Stimulated activated CD8-positive, alpha-beta memory T cell treated with anti-CD3 and anti-CD28 coated beads, Interleukin-12 subunit alpha, Interleukin-12 subunit beta, amount 100 ng/mL, for 4 hours (primary cell): ENCODE measurements at regions not wholly inside any gene's neighbourhood (a gene's known extent, or its start where the extent isn't known, plus 50 kb on each side); places are given as distances from the start of the nearest gene placed in this dataset.

ENCODE experiments used
- DNase-seq: peaks from one replicate; pipeline ENCODE4 v3.0.0-alpha.2; 2020; ENCODE audit warnings: low read depth

- DNase-seq = no peak
These were observed 491.3 kb upstream of the MKI67 start for GRCh38 chr10:128617532-128617931.

- DNase-seq = no peak
These were observed 496.5 kb upstream of the MKI67 start for GRCh38 chr10:128622706-128623105.

GRCh38 chr10:128623776-128624175, 497.6 kb upstream of the MKI67 start:
- DNase-seq = no peak

- DNase-seq = no peak
These were observed 498.7 kb upstream of the MKI67 start for GRCh38 chr10:128624656-128625530.

GRCh38 chr10:128625926-128626325, 499.7 kb upstream of the MKI67 start:
- no peak for DNase-seq

- DNase-seq = no peak
These were observed 500.3 kb upstream of the MKI67 start for GRCh38 chr10:128626397-128627000.

GRCh38 chr10:128627811-128628210, 501.6 kb upstream of the MKI67 start:
- no peak for DNase-seq

GRCh38 chr10:128628252-128628651, 502.0 kb upstream of the MKI67 start:
- no peak for DNase-seq

- no peak for DNase-seq
These were observed 503.2 kb upstream of the MKI67 start for GRCh38 chr10:128629111-128630096.

- no peak for DNase-seq
These were observed 504.6 kb upstream of the MKI67 start for GRCh38 chr10:128630787-128631252.

GRCh38 chr10:128631801-128632241, 505.6 kb upstream of the MKI67 start:
- DNase-seq = no peak

- DNase-seq = no peak
These were observed 506.5 kb upstream of the MKI67 start for GRCh38 chr10:128632694-128633093.

- DNase-seq = no peak
These were observed 507.8 kb upstream of the MKI67 start for GRCh38 chr10:128633864-128634540.

GRCh38 chr10:128642023-128642422, 515.8 kb upstream of the MKI67 start:
- DNase-seq = no peak

GRCh38 chr10:128642502-128642901, 516.3 kb upstream of the MKI67 start:
- no peak for DNase-seq

GRCh38 chr10:128643658-128644057, 517.4 kb upstream of the MKI67 start:
- DNase-seq = no peak

- no peak for DNase-seq
These were observed 519.3 kb upstream of the MKI67 start for GRCh38 chr10:128645486-128645885.

- no peak for DNase-seq
These were observed 520.7 kb upstream of the MKI67 start for GRCh38 chr10:128646956-128647355.

- DNase-seq = no peak
These were observed 531.3 kb upstream of the MKI67 start for GRCh38 chr10:128657548-128657947.

GRCh38 chr10:128660726-128661125, 534.5 kb upstream of the MKI67 start:
- no peak for DNase-seq

GRCh38 chr10:128661404-128662197, 535.4 kb upstream of the MKI67 start:
- DNase-seq = no peak
